Bronchial epithelial cell (primary cell): ENCODE measurements at regions not wholly inside any gene's neighbourhood (a gene's known extent, or its start where the extent isn't known, plus 50 kb on each side); places are given as distances from the start of the nearest gene placed in this dataset.

Experiments used
- DNase-seq: peaks from one replicate; pipeline ENCODE4 v3.0.0-alpha.2; 2010; ENCODE audit warnings: low read depth
- FAIRE-seq: peaks from 2 replicates; lab custom pipeline; 2011; peaks lifted over from hg19 to GRCh38; lab: Jason Lieb, UNC
- H3K27me3 ChIP-seq: 2 replicates; pipeline ENCODE4 v1.5.1; 2011; ENCODE audit warnings: low read length; ENCODE audit not compliant: control insufficient read depth, insufficient read depth
- H3K36me3 ChIP-seq: 2 replicates; pipeline ENCODE4 v1.5.1; 2011; ENCODE audit warnings: low read length; ENCODE audit not compliant: control insufficient read depth, insufficient read depth
- H3K4me3 ChIP-seq: 2 replicates; pipeline ENCODE4 v1.5.1; 2011; ENCODE audit warnings: mild to moderate bottlenecking, low read depth, low read length, control low read depth
- CTCF ChIP-seq: IDR thresholded peaks from 2 replicates; pipeline ENCODE4 v1.5.1; 2011; ENCODE audit warnings: mild to moderate bottlenecking, moderate library complexity, low read length, control low read depth, inconsistent platforms; ENCODE audit not compliant: insufficient read depth, severe bottlenecking

- no peak for FAIRE-seq
- no peak for DNase-seq
- H3K36me3 ChIP-seq, result no peaks in the 10 kb centered on the region
- H3K4me3 ChIP-seq, result no peak overlapping the region
- no peaks in the 10 kb centered on the region for H3K27me3 ChIP-seq
- TF ChIP-seq CTCF, result no peak
These were observed 1239.3 kb downstream of the SORCS1 start for GRCh38 chr10:105925045-105925785.

GRCh38 chr10:105921348-105921747 is 1243.2 kb downstream of the SORCS1 start:
- no peaks in the 10 kb centered on the region for H3K27me3 ChIP-seq
- no peak for TF ChIP-seq CTCF
- no peak overlapping the region for H3K4me3 ChIP-seq
- H3K36me3 ChIP-seq, result no peaks in the 10 kb centered on the region
- no peak for FAIRE-seq
- no peak for DNase-seq

GRCh38 chr10:105914432-105914831 is 1250.1 kb downstream of the SORCS1 start:
- Histone ChIP-seq H3K36me3 (no peaks in the 10 kb centered on the region), H3K27me3 (no peaks in the 10 kb centered on the region), H3K4me3 (no peak overlapping the region)
- FAIRE-seq, result no peak
- DNase-seq, result no peak
- no peak for TF ChIP-seq CTCF

- FAIRE-seq (no peak), DNase-seq (no peak)
- H3K27me3 ChIP-seq, result no peaks in the 10 kb centered on the region
- no peaks in the 10 kb centered on the region for H3K36me3 ChIP-seq
- no peak for TF ChIP-seq CTCF
- no peak overlapping the region for H3K4me3 ChIP-seq
These were observed 1255.8 kb downstream of the SORCS1 start for GRCh38 chr10:105908701-105909100.

- no peak for FAIRE-seq
- no peak for DNase-seq
- Histone ChIP-seq H3K27me3 (no peaks in the 10 kb centered on the region), H3K4me3 (no peak overlapping the region), H3K36me3 (no peaks in the 10 kb centered on the region)
- TF ChIP-seq CTCF, result no peak
These were observed 1244.4 kb downstream of the SORCS3 start for GRCh38 chr10:105885495-105885894.

- H3K4me3 ChIP-seq, result no peak overlapping the region
- no peak for TF ChIP-seq CTCF
- H3K27me3 ChIP-seq, result no peaks in the 10 kb centered on the region
- DNase-seq (no peak), FAIRE-seq (no peak)
- H3K36me3 ChIP-seq, result no peaks in the 10 kb centered on the region
These were observed 1238.3 kb downstream of the SORCS3 start for GRCh38 chr10:105879401-105879800.
